ENCODE measurements at regions not wholly inside any gene's neighbourhood (a gene's known extent, or its start where the extent isn't known, plus 50 kb on each side); places are given as distances from the start of the nearest gene placed in this dataset.

- no peaks in the 10 kb centered on the region for H3K36me3 ChIP-seq (replicated peaks; ENCODE audit: insufficient read depth, low read depth)
- H3K4me3 ChIP-seq, result no peak overlapping the region
- no peaks in the 10 kb centered on the region for H4K20me1 ChIP-seq (ENCODE audit: insufficient read depth, poor library complexity, severe bottlenecking)
- DNase-seq (ENCODE audit: low spot score), result no peak
- H3K79me2 ChIP-seq, result no peaks in the 10 kb centered on the region
- no peak overlapping the region for H2AFZ ChIP-seq
- H3K27ac ChIP-seq, result no peak overlapping the region
- no peaks in the 10 kb centered on the region for H3K4me1 ChIP-seq (ENCODE audit: insufficient read depth)
- H3K9me3 ChIP-seq (ENCODE audit: low read depth), result no peaks in the 10 kb centered on the region
- no peaks in the 10 kb centered on the region for H3K27me3 ChIP-seq
- H3K4me2 ChIP-seq, result no peak overlapping the region
- 49% methylated on average over 3 of the region's 3 CpGs for WGBS (ENCODE audit: low lambda C conversion rate, missing lambda C conversion rate)
- no peaks in the 10 kb centered on the region for H3K9me2 ChIP-seq (replicated peaks; ENCODE audit: insufficient read depth)
- TF ChIP-seq EZH2phosphoT487 (IDR thresholded peaks at IDR 0.05; ENCODE audit: low read depth, severe bottlenecking, unreplicated experiment) (no peak), EZH2 (IDR thresholded peaks at IDR 0.05; ENCODE audit: borderline replicate concordance) (no peak)
- TF ChIP-seq, protein P1, sequence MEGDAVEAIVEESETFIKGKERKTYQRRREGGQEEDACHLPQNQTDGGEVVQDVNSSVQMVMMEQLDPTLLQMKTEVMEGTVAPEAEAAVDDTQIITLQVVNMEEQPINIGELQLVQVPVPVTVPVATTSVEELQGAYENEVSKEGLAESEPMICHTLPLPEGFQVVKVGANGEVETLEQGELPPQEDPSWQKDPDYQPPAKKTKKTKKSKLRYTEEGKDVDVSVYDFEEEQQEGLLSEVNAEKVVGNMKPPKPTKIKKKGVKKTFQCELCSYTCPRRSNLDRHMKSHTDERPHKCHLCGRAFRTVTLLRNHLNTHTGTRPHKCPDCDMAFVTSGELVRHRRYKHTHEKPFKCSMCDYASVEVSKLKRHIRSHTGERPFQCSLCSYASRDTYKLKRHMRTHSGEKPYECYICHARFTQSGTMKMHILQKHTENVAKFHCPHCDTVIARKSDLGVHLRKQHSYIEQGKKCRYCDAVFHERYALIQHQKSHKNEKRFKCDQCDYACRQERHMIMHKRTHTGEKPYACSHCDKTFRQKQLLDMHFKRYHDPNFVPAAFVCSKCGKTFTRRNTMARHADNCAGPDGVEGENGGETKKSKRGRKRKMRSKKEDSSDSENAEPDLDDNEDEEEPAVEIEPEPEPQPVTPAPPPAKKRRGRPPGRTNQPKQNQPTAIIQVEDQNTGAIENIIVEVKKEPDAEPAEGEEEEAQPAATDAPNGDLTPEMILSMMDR (IDR thresholded peaks at IDR 0.05; ENCODE audit: poor library complexity), result no peak
Measured at GRCh38 chr13:103431856-103432255, 365.6 kb upstream of the SLC10A2 start.

- 59% methylated on average over 4 of the region's 4 CpGs for WGBS (ENCODE audit: low lambda C conversion rate, missing lambda C conversion rate)
Measured at GRCh38 chr13:103430368-103430767, 364.2 kb upstream of the SLC10A2 start.

DNA sequence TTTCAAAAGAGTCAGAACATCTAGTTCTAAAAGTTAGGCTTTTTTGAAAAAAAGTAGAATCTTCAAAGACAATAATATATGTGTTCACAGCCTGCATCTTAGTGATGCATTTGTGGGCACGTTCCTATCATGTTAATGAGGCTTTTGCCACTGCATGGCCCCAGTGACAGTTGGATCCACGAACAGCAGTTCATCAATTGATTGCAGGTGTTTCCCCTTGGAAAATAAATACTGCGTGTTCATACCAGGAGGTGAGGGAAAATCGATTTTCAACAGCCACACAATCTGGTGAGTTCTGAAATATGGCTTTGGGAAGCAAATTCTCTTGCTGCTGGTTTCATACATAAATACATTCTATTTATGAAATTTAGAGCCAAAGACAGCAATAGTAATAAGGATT lies 343.8 kb upstream of the SLC10A2 start:
- H3K36me3 ChIP-seq (replicated peaks; ENCODE audit: insufficient read depth, low read depth), result no peaks in the 10 kb centered on the region

More at GRCh38 chr13:103430368-103430767, 364.2 kb upstream of the SLC10A2 start:
- H3K36me3 ChIP-seq (replicated peaks; ENCODE audit: insufficient read depth, low read depth), result no peaks in the 10 kb centered on the region
- H3K9me2 ChIP-seq (replicated peaks; ENCODE audit: insufficient read depth), result no peaks in the 10 kb centered on the region
- no peaks in the 10 kb centered on the region for H3K9me3 ChIP-seq (ENCODE audit: low read depth)
- H2AFZ ChIP-seq, result no peak overlapping the region
- no peaks in the 10 kb centered on the region for H4K20me1 ChIP-seq (ENCODE audit: insufficient read depth, poor library complexity, severe bottlenecking)
- no peaks in the 10 kb centered on the region for H3K79me2 ChIP-seq
- H3K27me3 ChIP-seq, result no peaks in the 10 kb centered on the region
- H3K4me2 ChIP-seq, result no peak overlapping the region
- no peak overlapping the region for H3K27ac ChIP-seq
- no peak overlapping the region for H3K4me3 ChIP-seq
- DNase-seq (ENCODE audit: low spot score), result no peak
- TF ChIP-seq EZH2phosphoT487 (IDR thresholded peaks at IDR 0.05; ENCODE audit: low read depth, severe bottlenecking, unreplicated experiment), result no peak
- TF ChIP-seq EZH2 (IDR thresholded peaks at IDR 0.05; ENCODE audit: borderline replicate concordance), result no peak
- TF ChIP-seq, protein P1 (IDR thresholded peaks at IDR 0.05; ENCODE audit: poor library complexity), result no peak
- H3K4me1 ChIP-seq (ENCODE audit: insufficient read depth), result no peaks in the 10 kb centered on the region

More for the DNA sequence above, 343.8 kb upstream of the SLC10A2 start:
- no peak for DNase-seq (ENCODE audit: low spot score)
- Histone ChIP-seq H2AFZ (no peak overlapping the region), H3K4me2 (no peak overlapping the region), H3K79me2 (no peaks in the 10 kb centered on the region), H4K20me1 (ENCODE audit: insufficient read depth, poor library complexity, severe bottlenecking) (no peaks in the 10 kb centered on the region), H3K27ac (no peak overlapping the region), H3K9me3 (ENCODE audit: low read depth) (no peaks in the 10 kb centered on the region), H3K27me3 (no peaks in the 10 kb centered on the region), H3K4me1 (ENCODE audit: insufficient read depth) (no peaks in the 10 kb centered on the region), H3K4me3 (no peak overlapping the region), H3K9me2 (replicated peaks; ENCODE audit: insufficient read depth) (no peaks in the 10 kb centered on the region)
- TF ChIP-seq EZH2 (IDR thresholded peaks at IDR 0.05; ENCODE audit: borderline replicate concordance) (no peak), EZH2phosphoT487 (IDR thresholded peaks at IDR 0.05; ENCODE audit: low read depth, severe bottlenecking, unreplicated experiment) (no peak)
- TF ChIP-seq, protein P1 (IDR thresholded peaks at IDR 0.05; ENCODE audit: poor library complexity), result no peak
- WGBS (ENCODE audit: low lambda C conversion rate, missing lambda C conversion rate), result 80% methylated on average over 4 of the region's 4 CpGs

Data from hepatocyte (in vitro differentiated cells).